HL-60 (cell line): ENCODE measurements at regions not wholly inside any gene's neighbourhood (a gene's known extent, or its start where the extent isn't known, plus 50 kb on each side); places are given as distances from the start of the nearest gene placed in this dataset.

Source experiments
- GABPA ChIP-seq: IDR thresholded peaks from 2 replicates; pipeline ENCODE4 v1.6.1; 2012; ENCODE audit warnings: low read depth
- POLR2AphosphoS5 ChIP-seq: IDR thresholded peaks from 2 replicates; pipeline ENCODE4 v1.6.1; 2012; ENCODE audit warnings: low read depth
- SPI1 ChIP-seq: IDR thresholded peaks from 2 replicates; pipeline ENCODE4 v1.6.1; 2012; ENCODE audit warnings: low read depth, mild to moderate bottlenecking, borderline replicate concordance
- TF ChIP-seq, protein P1 (sequence below): IDR thresholded peaks from one replicate; pipeline ENCODE4 v1.5.1; 2011; ENCODE audit warnings: low read length, control low read depth, inconsistent platforms; ENCODE audit not compliant: insufficient read depth

DNA sequence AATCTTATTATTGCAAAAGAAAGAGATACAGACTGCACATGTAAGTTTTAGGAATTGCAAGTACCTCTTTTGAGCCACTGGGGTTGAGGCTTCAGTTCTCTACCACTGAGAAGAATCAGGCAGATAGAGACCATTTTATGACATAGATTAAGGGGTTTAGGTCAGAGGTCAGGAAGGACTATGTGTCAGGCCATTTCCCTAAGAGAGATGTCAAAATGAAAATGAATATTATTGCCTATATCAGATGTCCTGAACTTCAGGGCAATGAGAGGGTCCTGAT, 113.7 kb downstream of the GATA6 start:
- TF ChIP-seq, protein P1, sequence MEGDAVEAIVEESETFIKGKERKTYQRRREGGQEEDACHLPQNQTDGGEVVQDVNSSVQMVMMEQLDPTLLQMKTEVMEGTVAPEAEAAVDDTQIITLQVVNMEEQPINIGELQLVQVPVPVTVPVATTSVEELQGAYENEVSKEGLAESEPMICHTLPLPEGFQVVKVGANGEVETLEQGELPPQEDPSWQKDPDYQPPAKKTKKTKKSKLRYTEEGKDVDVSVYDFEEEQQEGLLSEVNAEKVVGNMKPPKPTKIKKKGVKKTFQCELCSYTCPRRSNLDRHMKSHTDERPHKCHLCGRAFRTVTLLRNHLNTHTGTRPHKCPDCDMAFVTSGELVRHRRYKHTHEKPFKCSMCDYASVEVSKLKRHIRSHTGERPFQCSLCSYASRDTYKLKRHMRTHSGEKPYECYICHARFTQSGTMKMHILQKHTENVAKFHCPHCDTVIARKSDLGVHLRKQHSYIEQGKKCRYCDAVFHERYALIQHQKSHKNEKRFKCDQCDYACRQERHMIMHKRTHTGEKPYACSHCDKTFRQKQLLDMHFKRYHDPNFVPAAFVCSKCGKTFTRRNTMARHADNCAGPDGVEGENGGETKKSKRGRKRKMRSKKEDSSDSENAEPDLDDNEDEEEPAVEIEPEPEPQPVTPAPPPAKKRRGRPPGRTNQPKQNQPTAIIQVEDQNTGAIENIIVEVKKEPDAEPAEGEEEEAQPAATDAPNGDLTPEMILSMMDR = no peak
- TF ChIP-seq GABPA = no peak
- no peak for TF ChIP-seq POLR2AphosphoS5
- no peak for TF ChIP-seq SPI1
